Stromal cell of bone marrow (primary cell): ENCODE measurements at regions not wholly inside any gene's neighbourhood (a gene's known extent, or its start where the extent isn't known, plus 50 kb on each side); places are given as distances from the start of the nearest gene placed in this dataset.

Experiments
- DNase-seq: peaks from one replicate; pipeline ENCODE4 v3.0.0-alpha.2; 2012; ENCODE audit warnings: low read depth

DNA sequence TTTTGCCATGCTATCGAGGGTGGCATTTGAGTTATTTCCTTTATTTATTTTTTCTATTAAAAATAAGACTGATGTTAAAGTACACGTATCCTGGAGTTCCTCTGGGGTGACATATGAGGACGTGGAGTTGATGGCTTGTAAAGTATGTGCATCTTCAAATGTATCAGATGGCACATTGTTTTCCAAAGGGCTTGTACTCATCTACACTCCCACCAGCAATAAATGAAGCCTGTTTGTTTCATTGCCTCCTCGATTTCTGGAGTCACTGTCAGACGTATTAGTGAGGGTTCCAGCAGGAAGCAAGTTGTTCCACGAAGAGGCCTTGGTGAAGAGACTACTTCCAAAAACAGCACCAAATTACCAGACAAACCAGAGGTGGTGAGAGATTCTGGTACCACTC, 423.9 kb downstream of the NPHP4 start:
- no peak for DNase-seq

- no peak for DNase-seq
Measured at GRCh38 chr1:5567839-5568238, 424.4 kb downstream of the NPHP4 start.

DNA sequence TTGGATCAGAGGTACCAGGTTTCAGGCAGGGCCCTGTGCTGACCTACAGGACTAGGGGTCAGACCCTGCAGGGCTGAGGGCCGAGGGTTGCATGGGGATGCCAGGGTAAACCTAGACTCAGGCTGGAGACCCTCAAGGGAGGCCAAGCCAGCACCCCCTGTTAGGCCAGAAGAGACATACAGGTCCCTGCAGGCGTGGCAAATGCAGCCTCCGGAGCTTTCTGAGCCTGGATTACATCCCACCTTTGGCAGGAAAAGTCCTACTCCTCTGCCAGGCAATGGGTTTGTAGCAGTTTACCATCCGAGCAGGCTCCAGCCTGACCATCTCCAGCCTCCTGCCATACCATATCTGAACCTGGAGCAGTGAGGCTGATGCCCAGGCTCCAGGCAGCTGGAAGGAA, 425.3 kb downstream of the NPHP4 start:
- DNase-seq: no peak

DNA sequence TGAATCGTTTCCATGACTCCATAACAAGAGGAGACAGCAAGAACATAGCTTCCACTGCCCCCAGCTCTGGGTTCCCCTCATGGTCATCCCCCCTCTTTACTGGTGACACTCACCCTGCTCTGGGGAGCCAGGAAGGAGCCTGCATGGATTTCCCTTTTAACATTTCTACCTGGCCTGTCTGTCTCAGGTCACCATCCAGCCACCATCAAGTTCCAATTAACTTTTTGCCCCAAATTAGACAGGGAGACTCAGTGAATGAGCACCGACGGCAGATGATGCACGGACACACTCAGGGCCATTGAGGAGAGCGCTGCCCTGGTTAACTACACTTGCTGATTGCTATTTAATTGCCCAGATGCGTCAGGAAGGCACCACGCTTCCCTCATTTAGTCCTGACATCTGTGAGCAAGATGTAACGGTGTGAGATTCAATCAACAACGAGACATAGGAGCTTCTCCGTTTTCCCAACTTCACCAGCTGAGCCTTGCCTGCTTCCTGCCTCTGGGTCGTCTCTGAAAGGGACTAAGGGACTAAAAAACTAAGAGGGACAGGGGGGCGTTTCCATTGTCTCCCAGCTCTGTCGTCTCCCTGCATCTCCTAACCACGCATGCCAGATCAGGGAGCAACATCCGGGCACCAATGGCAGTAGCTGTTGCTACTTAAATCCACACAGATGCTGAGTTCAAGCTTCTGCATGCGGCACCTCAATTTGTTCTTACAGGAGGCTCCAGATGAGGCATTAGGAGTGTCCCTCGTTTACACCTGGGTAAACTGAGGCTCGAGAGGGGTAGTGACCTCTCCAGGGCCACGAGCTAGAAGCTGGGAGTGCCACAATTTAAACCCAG, 426.7 kb downstream of the NPHP4 start:
- DNase-seq: no peak

DNA sequence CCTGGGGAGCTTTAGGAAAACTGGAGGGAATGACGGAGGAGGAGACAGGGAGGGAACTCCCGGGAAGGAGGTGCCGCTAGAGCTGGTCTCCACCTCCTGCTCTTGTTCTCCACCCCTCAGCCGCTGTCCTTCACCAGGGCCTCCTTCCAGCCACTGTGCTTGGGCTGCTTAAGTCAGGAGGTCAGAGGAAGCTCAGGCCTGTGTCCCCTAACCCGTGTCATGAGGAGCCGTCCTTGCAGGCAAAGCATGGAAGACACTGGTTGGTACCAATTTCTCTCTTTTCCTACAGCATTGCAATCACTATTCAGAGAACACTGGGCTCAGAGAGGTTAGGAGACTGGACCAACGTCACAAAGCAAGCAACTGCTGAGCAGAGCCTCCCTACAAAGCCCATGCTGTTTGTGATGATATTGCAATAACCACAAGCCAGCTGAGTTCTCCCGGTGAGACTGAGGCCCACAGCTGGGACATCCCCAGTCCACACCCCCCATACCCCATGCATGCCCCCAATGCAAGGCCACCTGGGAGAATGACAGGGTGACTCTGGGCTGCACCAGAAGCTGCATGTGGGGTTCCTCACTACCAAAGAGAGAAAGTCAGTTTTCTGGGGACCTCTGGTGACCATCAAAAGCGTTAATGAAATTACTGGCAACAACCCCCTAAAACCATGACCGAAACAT, 427.5 kb downstream of the NPHP4 start:
- DNase-seq: no peak

GRCh38 chr1:5563861-5564577, 428.2 kb downstream of the NPHP4 start:
- DNase-seq: no peak

- no peak for DNase-seq
Measured at GRCh38 chr1:5562769-5563168, 429.5 kb downstream of the NPHP4 start.

DNA sequence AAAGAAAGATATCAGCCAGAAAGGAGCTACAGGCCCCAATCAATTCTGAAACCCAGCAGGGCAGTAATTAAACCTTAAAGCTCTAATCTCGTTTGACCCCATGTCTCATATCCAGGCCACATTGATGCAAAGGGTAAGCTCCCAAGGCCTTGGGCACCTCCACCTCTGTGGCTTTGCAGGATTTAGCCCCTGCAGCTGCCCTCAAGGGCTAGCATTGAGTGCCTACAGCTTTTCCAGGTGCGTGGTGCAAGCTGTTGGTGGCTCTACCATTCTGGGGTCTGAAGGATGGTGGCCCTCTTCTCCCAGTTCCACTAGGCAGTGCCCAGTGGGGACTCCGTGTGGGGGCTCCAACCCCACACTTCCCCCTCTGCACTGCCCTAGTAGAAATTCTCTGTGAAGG, 429.9 kb downstream of the NPHP4 start:
- no peak for DNase-seq

- DNase-seq: no peak
Measured at GRCh38 chr1:5559078-5559477, 433.1 kb downstream of the NPHP4 start.

GRCh38 chr1:5555853-5556252, 436.4 kb downstream of the NPHP4 start:
- DNase-seq: no peak

DNA sequence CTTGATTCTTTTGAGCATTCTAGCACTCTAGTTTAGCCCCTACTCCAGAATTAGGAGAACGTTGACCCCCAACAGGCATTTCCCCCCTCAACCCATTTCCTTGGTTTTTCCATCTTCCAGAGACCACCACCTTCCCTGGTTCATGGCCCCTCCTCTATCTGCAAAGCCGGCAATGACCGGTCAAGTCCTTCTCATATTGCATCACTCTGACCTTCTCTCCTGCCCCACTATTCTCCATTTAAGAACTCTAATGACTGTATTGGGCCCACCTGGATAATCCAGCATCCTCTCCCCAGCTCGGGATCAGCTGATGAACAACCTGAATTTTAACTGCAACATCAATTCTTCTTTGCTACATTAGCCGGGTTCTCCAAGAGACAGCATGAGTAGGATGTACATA, 437.4 kb downstream of the NPHP4 start:
- DNase-seq: no peak

DNA sequence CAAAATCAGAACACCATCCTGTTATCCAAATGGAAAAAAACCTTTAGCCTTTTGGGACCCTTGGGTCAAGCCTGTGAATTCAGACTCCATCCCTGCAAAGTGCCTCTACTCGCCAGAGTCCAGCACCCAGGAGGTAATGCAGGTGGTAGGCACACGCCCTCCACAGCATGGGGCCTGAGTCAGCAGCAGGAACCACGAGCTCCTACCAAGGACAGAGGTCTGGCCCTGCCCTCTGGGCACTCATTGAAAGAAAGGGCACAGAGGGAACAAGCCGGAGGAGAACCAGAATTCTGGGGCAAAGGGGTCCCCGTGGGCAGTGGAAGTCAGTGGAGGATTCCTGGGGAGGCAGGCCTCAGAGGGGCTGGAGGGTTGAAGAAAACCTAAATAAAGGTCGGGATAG, 438.1 kb downstream of the NPHP4 start:
- no peak for DNase-seq

GRCh38 chr1:5552787-5553484, 439.3 kb downstream of the NPHP4 start:
- DNase-seq: no peak

DNA sequence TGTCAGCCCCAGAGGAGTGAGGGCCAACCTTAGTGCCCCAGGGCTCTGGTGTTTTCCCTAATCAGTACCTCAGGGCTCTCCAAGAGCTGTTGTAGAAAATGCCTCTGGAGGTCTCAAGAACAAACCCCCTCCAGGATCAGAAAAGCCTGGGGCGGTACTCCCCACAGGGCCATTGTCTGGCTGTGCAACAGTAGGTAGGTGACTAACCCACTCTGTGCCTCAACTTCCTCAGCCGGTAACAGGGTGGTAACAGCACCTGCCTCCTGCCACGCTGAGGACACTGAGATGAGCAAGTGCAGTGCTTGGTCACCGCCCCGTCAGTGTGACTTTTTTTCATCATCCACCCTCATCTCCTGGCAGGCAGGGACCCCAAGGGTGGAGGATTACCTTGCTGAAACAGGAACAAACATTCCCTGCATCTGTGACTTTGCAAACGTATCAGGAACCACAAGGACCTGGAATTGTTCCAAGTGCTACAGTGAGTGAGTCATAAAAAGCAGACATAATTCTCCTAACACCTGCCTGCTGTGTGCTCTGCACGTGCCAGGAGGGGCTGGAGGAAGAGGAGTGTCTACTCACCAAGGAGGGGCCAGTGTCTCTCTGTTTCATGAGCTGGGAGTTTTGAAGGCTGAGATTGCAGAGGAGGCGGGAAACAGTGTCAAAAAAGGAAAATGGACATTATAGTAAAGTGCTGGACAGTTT, 440.8 kb downstream of the NPHP4 start:
- no peak for DNase-seq

DNA sequence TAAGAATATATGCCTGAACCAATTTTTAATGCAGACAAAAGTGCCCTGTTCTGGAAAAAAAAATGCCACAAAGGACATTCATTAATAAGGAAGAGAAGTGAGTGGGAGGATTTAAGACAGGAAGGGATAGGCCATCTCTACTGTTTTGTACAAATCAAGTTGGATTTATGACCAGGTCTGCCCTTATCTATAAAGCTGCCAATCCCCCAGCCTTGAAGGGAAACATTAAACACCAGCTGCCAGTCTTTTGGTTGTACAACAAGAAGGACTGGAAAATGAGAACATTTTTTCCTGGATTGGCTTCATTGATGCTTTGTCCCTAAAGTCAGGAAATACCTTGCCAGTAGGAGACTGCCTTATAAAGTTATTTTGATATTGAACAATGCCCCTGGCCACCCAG, 444.0 kb downstream of the NPHP4 start:
- DNase-seq: no peak

DNA sequence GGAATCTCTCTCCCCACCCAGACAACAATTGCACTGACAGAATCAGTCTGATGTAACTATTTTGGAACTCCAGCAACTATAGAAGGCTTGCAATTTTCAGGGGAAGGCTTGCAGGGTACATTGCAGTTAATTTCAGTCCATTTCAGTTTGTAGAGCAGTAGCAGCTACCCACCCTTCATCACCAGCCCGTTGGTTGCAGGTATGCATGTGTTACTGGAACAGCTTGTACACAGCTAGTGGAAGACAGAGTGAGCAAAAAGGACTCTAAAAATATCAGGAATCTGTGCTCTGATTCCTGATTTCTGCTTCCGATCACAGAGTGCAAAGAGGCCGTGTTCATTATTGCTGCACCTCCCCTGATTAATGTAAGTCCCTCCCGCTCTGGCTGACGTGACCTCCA, 449.0 kb downstream of the NPHP4 start:
- no peak for DNase-seq

- no peak for DNase-seq
Measured at GRCh38 chr1:5532811-5533210, 459.4 kb downstream of the NPHP4 start.

DNA sequence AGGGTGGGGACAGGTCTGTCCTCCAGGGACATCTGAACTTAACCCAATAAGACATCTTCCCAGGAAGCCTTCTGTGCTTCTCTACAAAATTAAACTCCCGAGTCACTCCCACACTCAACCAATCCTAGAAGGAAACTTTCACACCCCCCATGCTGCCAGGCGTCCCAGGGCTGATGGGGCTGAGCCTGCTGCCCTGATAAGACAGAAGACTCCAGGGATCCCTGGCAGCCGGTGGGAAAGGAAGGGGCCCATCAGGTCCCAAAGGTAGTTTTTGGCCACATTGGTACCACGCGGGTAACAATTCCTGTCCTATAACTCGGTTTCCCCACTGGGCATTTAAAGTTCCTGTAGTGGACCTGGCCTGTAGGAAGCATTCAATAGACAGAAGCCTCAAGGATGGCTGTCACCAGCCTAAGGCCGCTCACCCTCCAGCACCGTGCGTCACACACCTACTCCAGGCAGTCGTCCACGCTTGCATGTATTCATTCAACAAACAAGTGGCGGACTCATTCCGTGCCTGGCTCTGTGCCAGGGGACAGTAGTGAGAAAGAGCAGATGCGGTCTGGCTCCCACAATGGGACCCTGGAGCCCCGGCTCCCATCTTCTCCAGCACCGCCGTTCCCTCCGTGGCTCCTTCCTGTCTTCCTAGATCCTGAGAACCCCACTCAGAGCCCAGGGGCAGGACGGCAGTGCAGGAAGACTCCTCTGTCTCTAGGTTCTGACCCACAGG, 465.2 kb downstream of the NPHP4 start:
- DNase-seq: no peak

- no peak for DNase-seq
Measured at GRCh38 chr1:5526385-5526750, 465.9 kb downstream of the NPHP4 start.

- no peak for DNase-seq
Measured at GRCh38 chr1:5525597-5526384, 466.4 kb downstream of the NPHP4 start.
